Erythroblast (primary cell): ENCODE measurements at regions not wholly inside any gene's neighbourhood (a gene's known extent, or its start where the extent isn't known, plus 50 kb on each side); places are given as distances from the start of the nearest gene placed in this dataset.

Source experiments
- GATA1 ChIP-seq: IDR thresholded peaks from 2 replicates; pipeline ENCODE4 v1.6.1; 2011; ENCODE audit warnings: low read depth, mild to moderate bottlenecking, control low read depth, low read length, moderate library complexity
- POLR2A ChIP-seq: IDR thresholded peaks from 2 replicates; pipeline ENCODE4 v1.6.1; 2011; ENCODE audit warnings: mild to moderate bottlenecking, low read length

- TF ChIP-seq POLR2A: no peak
- TF ChIP-seq GATA1: no peak
Measured at GRCh38 chr21:14824126-14824525, 240.7 kb downstream of the NRIP1 start.
